Stomach (tissue), 8 donors: ENCODE measurements at regions not wholly inside any gene's neighbourhood (a gene's known extent, or its start where the extent isn't known, plus 50 kb on each side); places are given as distances from the start of the nearest gene placed in this dataset.

Experiments
- DNase-seq, 2 donors: peaks; one replicate each; pipeline versions ENCODE4 v3.0.0 to v3.0.0-alpha.2; 2013 to 2019
- H3K27ac ChIP-seq, 5 donors: fragments of 200-600 bp in 4 of 5; sonication (generic) in 4 of 5; one replicate each; pipeline ENCODE4 v1.5.1; 2013 to 2019; ENCODE audit warnings: mild to moderate bottlenecking in 1 of 5, moderate library complexity in 1 of 5
- H3K27me3 ChIP-seq, 3 donors: fragments of 200-600 bp; sonication (generic); one replicate each; pipeline ENCODE4 v1.5.1; 2017 to 2019; ENCODE audit warnings: mixed run types in 1 of 3
- H3K36me3 ChIP-seq, 4 donors: fragments of 200-600 bp; sonication (generic); 1 replicate in 3 of 4; 2 replicates in 1 of 4; pipeline ENCODE4 v1.5.1; 2016 to 2019
- H3K4me1 ChIP-seq, 4 donors: fragments of 200-600 bp; sonication (generic); one replicate each; pipeline ENCODE4 v1.5.1; 2016 to 2019
- H3K4me3 ChIP-seq, 4 donors: fragments of 200-600 bp; sonication (generic) in 3 of 4; one replicate each; pipeline ENCODE4 v1.5.1; 2016 to 2019; ENCODE audit warnings: mild to moderate bottlenecking in 1 of 4
- H3K9me3 ChIP-seq, 4 donors: fragments of 200-600 bp; sonication (generic); one replicate each; pipeline ENCODE4 v1.5.1; 2016 to 2019
- EP300 ChIP-seq: sonication (generic); formaldehyde crosslinking; IDR thresholded peaks from one replicate; pipeline ENCODE4 v1.6.1; 2017; ENCODE audit warnings: antibody characterized with exemption
- POLR2A ChIP-seq, 4 donors: fragments of 450-650 bp; IDR thresholded peaks; one replicate each; pipeline ENCODE4 v1.6.1; 2016; ENCODE audit warnings: antibody characterized with exemption in 4 of 4, control low read depth in 2 of 4, mild to moderate bottlenecking in 1 of 4, moderate library complexity in 1 of 4
- POLR2AphosphoS5 ChIP-seq, 3 donors: sonication (generic); formaldehyde crosslinking; IDR thresholded peaks; one replicate each; pipeline ENCODE4 v1.6.1; 2016; ENCODE audit warnings: antibody characterized with exemption in 3 of 3
- WGBS, 5 donors: extraction: QIAGEN DNeasy Blood & Tissue Kit in 3 of 5; methylation state at CpG; one replicate each; pipeline versions ENCODE4 v1.1.5 to v1.1.7; 2013 to 2018; 5-methylcytosine and 5-hydroxymethylcytosine counted together
- intact Hi-C: fragments of 100-400 bp; cut with DNase I; formaldehyde crosslinking; loops from one replicate; pipeline ENCODE4 v1.15.1; 2023; ENCODE audit warnings: low total_unique reads
- TF ChIP-seq, protein P1 (sequence below), 7 experiments: fragments of 450-650 bp in 4 of 7; fragments of 200-600 bp in 3 of 7; sonication (generic) in 3 of 7; IDR thresholded peaks; one replicate each; pipeline ENCODE4 v1.5.1; 2016 to 2019; ENCODE audit warnings: antibody characterized with exemption in 7 of 7, control low read depth in 2 of 7, mild to moderate bottlenecking in 1 of 7
- donor health status: healthy with polysubstance abuse.
- donor health status: Bipolar disorder and iron deficiency.
- donor health status: healthy.

DNA sequence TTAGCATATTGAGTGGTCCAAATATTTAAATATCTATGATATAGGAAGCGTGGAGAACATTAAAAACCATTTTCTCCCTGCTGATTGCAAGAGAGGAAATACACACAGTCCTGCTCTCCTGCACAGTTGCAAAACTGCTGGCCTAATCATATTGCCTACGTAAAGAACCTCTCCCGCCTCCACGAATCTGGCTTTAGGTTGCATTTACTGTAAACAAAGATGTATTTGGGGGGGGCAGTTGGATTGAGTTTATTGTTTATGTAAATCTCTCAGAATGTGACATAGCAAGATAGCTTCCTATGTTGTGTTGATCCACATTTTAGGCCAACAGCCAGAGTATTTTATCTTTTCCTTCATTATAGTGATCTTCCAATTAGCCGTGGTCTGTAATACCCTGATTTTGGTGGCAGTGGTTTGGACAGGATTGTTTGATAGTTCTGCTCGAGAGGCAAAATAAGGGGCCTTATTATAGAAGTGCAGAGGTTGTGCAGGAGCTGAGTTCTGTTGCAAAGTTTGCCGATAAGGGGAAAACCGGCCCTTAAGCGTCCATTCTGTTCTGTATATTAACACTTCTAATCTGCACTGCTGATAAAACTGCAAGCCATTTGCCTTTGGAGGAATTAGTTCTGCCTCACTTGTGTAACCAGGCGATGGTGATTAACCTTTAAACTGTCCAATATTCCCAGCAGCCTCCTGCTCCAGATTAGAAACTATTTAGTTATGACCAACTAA is 101.6 kb upstream of the SIX3 start:
- peak in 1 of 3 donors; percentile 75 for TF ChIP-seq POLR2AphosphoS5 (IDR thresholded peaks at IDR 0.05)
- TF ChIP-seq, protein P1, sequence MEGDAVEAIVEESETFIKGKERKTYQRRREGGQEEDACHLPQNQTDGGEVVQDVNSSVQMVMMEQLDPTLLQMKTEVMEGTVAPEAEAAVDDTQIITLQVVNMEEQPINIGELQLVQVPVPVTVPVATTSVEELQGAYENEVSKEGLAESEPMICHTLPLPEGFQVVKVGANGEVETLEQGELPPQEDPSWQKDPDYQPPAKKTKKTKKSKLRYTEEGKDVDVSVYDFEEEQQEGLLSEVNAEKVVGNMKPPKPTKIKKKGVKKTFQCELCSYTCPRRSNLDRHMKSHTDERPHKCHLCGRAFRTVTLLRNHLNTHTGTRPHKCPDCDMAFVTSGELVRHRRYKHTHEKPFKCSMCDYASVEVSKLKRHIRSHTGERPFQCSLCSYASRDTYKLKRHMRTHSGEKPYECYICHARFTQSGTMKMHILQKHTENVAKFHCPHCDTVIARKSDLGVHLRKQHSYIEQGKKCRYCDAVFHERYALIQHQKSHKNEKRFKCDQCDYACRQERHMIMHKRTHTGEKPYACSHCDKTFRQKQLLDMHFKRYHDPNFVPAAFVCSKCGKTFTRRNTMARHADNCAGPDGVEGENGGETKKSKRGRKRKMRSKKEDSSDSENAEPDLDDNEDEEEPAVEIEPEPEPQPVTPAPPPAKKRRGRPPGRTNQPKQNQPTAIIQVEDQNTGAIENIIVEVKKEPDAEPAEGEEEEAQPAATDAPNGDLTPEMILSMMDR (IDR thresholded peaks at IDR 0.05), result no peak
- peaks cover 0 to 3% (median 0%) of the 10 kb centered on the region in 4 donors for H3K9me3 ChIP-seq
- no peak overlapping the region for H3K4me3 ChIP-seq
- H3K27me3 ChIP-seq, result no peaks in the 10 kb centered on the region
- peaks cover 0 to 16% (median 0%) of the 10 kb centered on the region in 4 donors for H3K4me1 ChIP-seq
- no peak overlapping the region for H3K27ac ChIP-seq
- 20 to 50% (median 39%) methylated on average over 10 of the region's 10 CpGs for WGBS, 5 donors
- H3K36me3 ChIP-seq, result no peaks in the 10 kb centered on the region
- DNase-seq, result peak in 1 of 2 donors; percentile 62
- intact Hi-C loops, result no loop called here

GRCh38 chr2:44840503-44840850 is 101.0 kb upstream of the SIX3 start:
- WGBS, 5 donors, result 31 to 65% (median 50%) methylated on average over 1 of the region's 1 CpG
- intact Hi-C loops, result no loop called here
- no peak for DNase-seq

GRCh38 chr2:44843086-44843485 is 98.4 kb upstream of the SIX3 start:
- peaks cover 0 to 16% (median 0%) of the 10 kb centered on the region in 4 donors for H3K4me1 ChIP-seq
- no peaks in the 10 kb centered on the region for H3K36me3 ChIP-seq
- H3K4me3 ChIP-seq, result no peak overlapping the region
- H3K27ac ChIP-seq, result no peak overlapping the region
- H3K9me3 ChIP-seq, result no peaks in the 10 kb centered on the region
- WGBS, 5 donors, result 54 to 70% (median 60%) methylated on average over 7 of the region's 7 CpGs
- TF ChIP-seq POLR2A (IDR thresholded peaks at IDR 0.05) (no peak), POLR2AphosphoS5 (IDR thresholded peaks at IDR 0.05) (no peak)
- TF ChIP-seq, protein P1 (IDR thresholded peaks at IDR 0.05), result no peak
- no peak for DNase-seq
- no peaks in the 10 kb centered on the region for H3K27me3 ChIP-seq
- intact Hi-C loops, result no loop called here

More at GRCh38 chr2:44840503-44840850, 101.0 kb upstream of the SIX3 start:
- Histone ChIP-seq H3K27ac (peak overlapping the region in 1 of 5 donors; percentile 19), H3K27me3 (no peaks in the 10 kb centered on the region), H3K4me1 (peaks cover 0 to 16% (median 0%) of the 10 kb centered on the region in 4 donors), H3K36me3 (no peaks in the 10 kb centered on the region), H3K4me3 (no peak overlapping the region), H3K9me3 (no peaks in the 10 kb centered on the region)
- TF ChIP-seq EP300 (no peak), POLR2A (IDR thresholded peaks at IDR 0.05) (no peak), POLR2AphosphoS5 (IDR thresholded peaks at IDR 0.05) (no peak)
- TF ChIP-seq, protein P1 (IDR thresholded peaks at IDR 0.05), result no peak

DNA sequence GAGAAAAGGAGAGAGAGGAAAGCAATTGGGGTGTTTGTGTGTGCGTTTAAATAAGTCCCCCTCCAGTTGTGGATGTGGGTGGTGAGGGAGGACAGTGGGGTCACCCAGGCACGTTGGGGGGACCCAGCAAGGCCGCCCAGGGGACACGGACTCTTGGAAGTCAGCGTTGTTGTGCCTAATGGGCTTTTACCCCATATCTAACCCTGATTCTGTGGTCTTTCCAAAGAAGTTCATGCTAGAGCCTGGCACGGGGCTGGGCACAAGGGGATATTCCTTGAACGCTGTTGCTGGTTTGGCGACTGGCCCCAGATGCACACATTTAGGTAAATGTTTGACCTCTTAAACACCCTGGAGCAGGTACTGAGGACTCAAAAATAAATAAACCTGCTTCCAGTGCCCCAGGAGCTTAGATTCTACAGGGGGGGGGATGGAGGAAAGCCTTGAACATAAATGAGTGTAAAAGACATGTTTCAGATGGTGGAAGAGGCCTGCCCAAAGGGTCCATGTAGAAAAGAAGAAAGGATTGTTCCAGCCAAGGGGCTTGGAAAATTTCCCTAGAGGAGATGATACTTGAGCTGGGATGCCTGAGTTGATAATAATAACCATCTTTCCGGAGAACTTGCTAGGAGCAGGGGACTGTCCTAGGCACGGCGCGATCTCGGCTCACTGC is 97.7 kb upstream of the SIX3 start:
- H3K4me1 ChIP-seq, result peaks cover 0 to 16% (median 0%) of the 10 kb centered on the region in 4 donors
- no peak for DNase-seq

More for the DNA sequence above, 97.7 kb upstream of the SIX3 start:
- intact Hi-C loops, result no loop called here
- WGBS, 5 donors, result 88 to 91% (median 89%) methylated on average over 13 of the region's 13 CpGs
- no peaks in the 10 kb centered on the region for H3K36me3 ChIP-seq
- TF ChIP-seq EP300 (no peak), POLR2AphosphoS5 (IDR thresholded peaks at IDR 0.05) (no peak), POLR2A (IDR thresholded peaks at IDR 0.05) (no peak)
- TF ChIP-seq, protein P1 (IDR thresholded peaks at IDR 0.05), result no peak
- H3K9me3 ChIP-seq, result no peaks in the 10 kb centered on the region
- no peak overlapping the region for H3K4me3 ChIP-seq
- H3K27ac ChIP-seq, result no peak overlapping the region
- H3K27me3 ChIP-seq, result no peaks in the 10 kb centered on the region
